Natural killer cell (primary cell): ENCODE measurements at regions not wholly inside any gene's neighbourhood (a gene's known extent, or its start where the extent isn't known, plus 50 kb on each side); places are given as distances from the start of the nearest gene placed in this dataset.

ENCODE experiments used
- ATAC-seq, 3 donors: fragments of 150-1000 bp in 2 of 3; fragments of 200-7000 bp in 1 of 3; cut with Tn5 transposase; 1 replicate in 1 of 3; 2 replicates in 2 of 3; pipeline ENCODE4 v1.10.0; 2021; ENCODE audit warnings: mild to moderate bottlenecking in 2 of 3, moderate library complexity in 2 of 3
- DNase-seq, 2 donors: peaks; one replicate each; pipeline versions ENCODE4 v3.0.0 to v3.0.0-alpha.2; 2013 to 2021; ENCODE audit warnings: mixed read lengths in 1 of 2
- H3K27ac ChIP-seq: one replicate; pipeline ENCODE4 v1.5.1; 2013; ENCODE audit warnings: mild to moderate bottlenecking, low read length
- H3K27me3 ChIP-seq: one replicate; pipeline ENCODE4 v1.6.1; 2013; ENCODE audit warnings: low read length; ENCODE audit not compliant: control insufficient read depth, insufficient read depth
- H3K36me3 ChIP-seq: one replicate; pipeline ENCODE4 v1.6.1; 2013; ENCODE audit warnings: low read length; ENCODE audit not compliant: control insufficient read depth, insufficient read depth
- H3K4me1 ChIP-seq: one replicate; pipeline ENCODE4 v1.6.1; 2013; ENCODE audit warnings: low read length; ENCODE audit not compliant: control insufficient read depth, insufficient read depth
- H3K4me3 ChIP-seq: one replicate; pipeline ENCODE4 v1.5.1; 2013; ENCODE audit warnings: low read length
- H3K9me3 ChIP-seq: one replicate; pipeline ENCODE4 v1.6.1; 2013; ENCODE audit warnings: low read length; ENCODE audit not compliant: control insufficient read depth, insufficient read depth
- H3K27ac Mint-ChIP-seq, 2 donors: one replicate each; pipeline ENCODE4 v1.8.0; 2022; ENCODE audit warnings: mild to moderate bottlenecking in 2 of 2, mixed read lengths in 2 of 2, moderate library complexity in 1 of 2
- H3K27me3 Mint-ChIP-seq, 2 donors: one replicate each; pipeline ENCODE4 v1.8.0; 2022; ENCODE audit warnings: low read depth in 2 of 2, mixed read lengths in 2 of 2
- H3K36me3 Mint-ChIP-seq: one replicate; pipeline ENCODE4 v1.8.0; 2022; ENCODE audit warnings: mixed read lengths
- H3K4me1 Mint-ChIP-seq, 2 donors: one replicate each; pipeline ENCODE4 v1.8.0; 2022; ENCODE audit warnings: mixed read lengths in 2 of 2
- H3K4me3 Mint-ChIP-seq: one replicate; pipeline ENCODE4 v1.8.0; 2022; ENCODE audit warnings: mild to moderate bottlenecking, moderate library complexity, mixed read lengths
- H3K9me3 Mint-ChIP-seq, 2 donors: one replicate each; pipeline ENCODE4 v1.8.0; 2022; ENCODE audit warnings: mixed read lengths in 2 of 2
- CTCF ChIP-seq: fragments of 200-600 bp; IDR thresholded peaks from one replicate; pipeline ENCODE4 v1.8.0; 2022; ENCODE audit warnings: antibody characterized with exemption
- WGBS: methylation state at CpG from one replicate; pipeline ENCODE4 v1.1.7; 2013; ENCODE audit warnings: missing lambda C conversion rate; ENCODE audit not compliant: insufficient coverage; 5-methylcytosine and 5-hydroxymethylcytosine counted together
- intact Hi-C: fragments of 100-400 bp; cut with micrococcal nuclease; formaldehyde crosslinking; loops from one replicate; pipeline ENCODE4 v1.14.2; 2022

GRCh38 chr1:172932981-172933380 is 117.8 kb downstream of the TNFSF18 start:
- DNase-seq: no peak
- WGBS: 88% methylated on average over 1 of the region's 1 CpG
- Mint-ChIP-seq H3K4me1 (peaks cover 0 to 7% of the 10 kb centered on the region in 2 donors), H3K9me3 (no peaks in the 10 kb centered on the region), H3K36me3 (no peaks in the 10 kb centered on the region), H3K27ac (no peak overlapping the region), H3K27me3 (no peaks in the 10 kb centered on the region), H3K4me3 (no peak overlapping the region)
- Histone ChIP-seq H3K4me3 (no peak overlapping the region), H3K36me3 (no peaks in the 10 kb centered on the region), H3K9me3 (no peaks in the 10 kb centered on the region), H3K27me3 (no peaks in the 10 kb centered on the region), H3K4me1 (no peaks in the 10 kb centered on the region), H3K27ac (no peak overlapping the region)
- no peak for TF ChIP-seq CTCF
- intact Hi-C loops: no loop called here
- no peak for ATAC-seq

DNA sequence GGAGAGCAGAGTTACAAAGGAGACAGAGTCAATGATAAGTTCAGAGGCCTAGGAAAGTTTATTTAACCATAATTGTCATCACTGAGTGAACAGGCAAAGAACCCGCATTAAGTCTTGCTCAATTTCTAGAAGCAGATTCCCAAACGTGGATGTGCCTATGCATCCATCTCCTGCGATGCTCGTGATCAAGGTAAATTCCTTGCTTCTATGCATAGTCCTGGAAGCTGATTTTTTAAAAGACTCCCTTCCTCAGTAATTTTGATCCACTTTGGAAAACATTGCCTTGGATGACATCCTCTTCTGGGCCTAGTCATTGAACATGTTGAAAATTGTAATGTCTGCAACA is 116.4 kb downstream of the TNFSF18 start:
- no peak overlapping the region for H3K4me3 Mint-ChIP-seq
- ATAC-seq (no peak), DNase-seq (no peak)
- Histone ChIP-seq H3K27ac (no peak overlapping the region), H3K4me1 (no peaks in the 10 kb centered on the region), H3K27me3 (no peaks in the 10 kb centered on the region), H3K9me3 (no peaks in the 10 kb centered on the region), H3K36me3 (no peaks in the 10 kb centered on the region), H3K4me3 (no peak overlapping the region)
- intact Hi-C loops: no loop called here
- TF ChIP-seq CTCF: no peak
- 98% methylated on average over 4 of the region's 4 CpGs for WGBS
- H3K27ac Mint-ChIP-seq: no peak overlapping the region
- H3K27me3 Mint-ChIP-seq: no peaks in the 10 kb centered on the region
- H3K4me1 Mint-ChIP-seq: peaks cover 0 to 7% of the 10 kb centered on the region in 2 donors
- H3K9me3 Mint-ChIP-seq: no peaks in the 10 kb centered on the region
- no peaks in the 10 kb centered on the region for H3K36me3 Mint-ChIP-seq

DNA sequence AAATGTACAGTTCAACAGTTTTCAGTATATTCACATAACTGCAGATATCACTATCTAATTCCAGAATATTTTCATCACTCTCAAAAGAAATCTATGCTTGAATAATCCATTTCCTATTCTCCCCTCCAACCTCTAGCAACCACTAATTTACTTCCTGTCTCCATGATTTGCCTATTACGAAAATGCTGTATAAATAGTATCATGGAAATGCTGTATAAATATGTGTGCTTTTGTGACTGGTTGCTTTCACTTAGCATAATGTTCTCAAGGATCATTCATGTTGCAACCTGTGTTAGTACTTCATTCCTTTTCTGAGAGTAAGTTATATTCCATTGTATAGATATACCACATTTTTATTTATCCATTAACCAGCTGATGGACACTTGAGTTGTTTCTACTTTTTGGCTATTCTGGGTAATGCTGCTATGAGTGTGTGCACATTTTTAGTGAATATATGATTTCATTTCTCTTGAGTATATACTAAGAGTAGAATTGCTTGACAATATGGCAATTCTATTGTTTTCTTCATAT is 115.6 kb downstream of the TNFSF18 start:
- H3K36me3 ChIP-seq: no peaks in the 10 kb centered on the region
- no peak for TF ChIP-seq CTCF
- no peak overlapping the region for H3K4me3 ChIP-seq
- no peak overlapping the region for H3K4me3 Mint-ChIP-seq
- H3K27ac ChIP-seq: no peak overlapping the region
- no peaks in the 10 kb centered on the region for H3K9me3 Mint-ChIP-seq
- ATAC-seq (no peak), DNase-seq (no peak)
- intact Hi-C loops: no loop called here
- no peaks in the 10 kb centered on the region for H3K4me1 ChIP-seq
- no peak overlapping the region for H3K27ac Mint-ChIP-seq
- no CpG with 5 or more reads among the region's 1 CpG for WGBS
- H3K27me3 Mint-ChIP-seq: no peaks in the 10 kb centered on the region
- H3K36me3 Mint-ChIP-seq: no peaks in the 10 kb centered on the region
- no peaks in the 10 kb centered on the region for H3K9me3 ChIP-seq
- peaks cover 0 to 7% of the 10 kb centered on the region in 2 donors for H3K4me1 Mint-ChIP-seq
- no peaks in the 10 kb centered on the region for H3K27me3 ChIP-seq

DNA sequence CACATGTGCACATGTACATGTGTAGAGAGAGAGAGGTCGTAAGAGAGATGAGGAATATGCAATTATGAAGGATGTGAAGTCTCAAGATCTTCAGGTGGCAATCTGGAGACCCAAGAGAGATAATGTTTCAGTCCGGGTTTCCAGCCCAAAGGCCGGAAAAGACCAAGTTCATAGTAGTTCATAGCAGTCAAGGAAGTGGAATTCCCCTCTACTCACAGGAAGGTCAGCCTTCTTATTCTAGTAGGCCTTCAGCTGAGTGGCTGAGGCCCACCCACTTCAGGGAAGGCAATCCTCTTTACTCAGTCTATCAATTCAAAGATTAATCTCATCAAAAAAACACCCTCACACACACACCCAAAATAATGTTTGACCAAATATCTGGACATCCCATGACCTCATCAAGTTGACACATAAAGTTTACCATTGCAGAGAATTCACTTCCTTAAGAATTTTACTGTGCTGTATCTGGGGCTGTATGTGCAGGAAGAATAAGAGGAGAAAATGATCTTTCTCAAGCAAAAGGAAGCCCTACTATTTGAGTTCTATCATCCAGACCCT is 114.6 kb downstream of the TNFSF18 start:
- Histone ChIP-seq H3K27ac (no peak overlapping the region), H3K9me3 (no peaks in the 10 kb centered on the region), H3K4me3 (no peak overlapping the region), H3K27me3 (no peaks in the 10 kb centered on the region), H3K36me3 (no peaks in the 10 kb centered on the region), H3K4me1 (no peaks in the 10 kb centered on the region)
- WGBS: 98% methylated on average over 3 of the region's 3 CpGs
- Mint-ChIP-seq H3K4me3 (no peak overlapping the region), H3K36me3 (no peaks in the 10 kb centered on the region), H3K27ac (no peak overlapping the region), H3K27me3 (no peaks in the 10 kb centered on the region), H3K4me1 (peaks cover 0 to 7% of the 10 kb centered on the region in 2 donors), H3K9me3 (no peaks in the 10 kb centered on the region)
- no peak for TF ChIP-seq CTCF
- DNase-seq: no peak
- intact Hi-C loops: no loop called here
- ATAC-seq: no peak
